SK-N-SH treated with all-trans-retinoic acid at 6 μM for 48 hours (cell line): ENCODE measurements at regions not wholly inside any gene's neighbourhood (a gene's known extent, or its start where the extent isn't known, plus 50 kb on each side); places are given as distances from the start of the nearest gene placed in this dataset.
"Not testable (repeated sequence)": the region's sequence is repeated elsewhere in the genome, so short reads cannot be mapped to it uniquely, and the experiment has no call there.

Experiments used
- ATAC-seq: fragments of 200-7000 bp; cut with Tn5 transposase; 3 replicates; pipeline ENCODE4 v1.9.1; 2020; ENCODE audit warnings: mild to moderate bottlenecking, moderate library complexity
- BACH2 ChIP-seq: fragments of 250-450 bp; sonication (Bioruptor Pico); IDR thresholded peaks from 2 replicates; pipeline ENCODE4 v1.9.0; 2021; ENCODE audit warnings: mild to moderate bottlenecking, borderline replicate concordance
- CSDC2 ChIP-seq: fragments of 250-450 bp; sonication (Bioruptor Pico); IDR thresholded peaks from 2 replicates; pipeline ENCODE4 v1.5.0; 2020; ENCODE audit warnings: mild to moderate bottlenecking, moderate library complexity
- ESRRG ChIP-seq: fragments of 250-450 bp; sonication (Bioruptor Pico); IDR thresholded peaks from 2 replicates; pipeline ENCODE4 v1.6.1; 2021; ENCODE audit warnings: mild to moderate bottlenecking
- ISL1 ChIP-seq: fragments of 250-450 bp; sonication (Bioruptor Pico); IDR thresholded peaks from 2 replicates; pipeline ENCODE4 v2.1.2; 2022; ENCODE audit warnings: mild to moderate bottlenecking, moderate library complexity
- OSR1 ChIP-seq: fragments of 250-450 bp; sonication (Bioruptor Pico); IDR thresholded peaks from 2 replicates; pipeline ENCODE4 v1.8.0; 2022; ENCODE audit warnings: moderate library complexity, mild to moderate bottlenecking, inconsistent platforms
- POU6F1 ChIP-seq: fragments of 250-450 bp; sonication (Bioruptor Pico); IDR thresholded peaks from 2 replicates; pipeline ENCODE4 v1.8.0; 2021; ENCODE audit warnings: low read depth, mild to moderate bottlenecking, moderate library complexity, borderline replicate concordance
- PPARA ChIP-seq: fragments of 250-450 bp; sonication (Bioruptor Pico); IDR thresholded peaks from 2 replicates; pipeline ENCODE4 v1.5.0; 2020; ENCODE audit warnings: mild to moderate bottlenecking, borderline replicate concordance
- RARB ChIP-seq: fragments of 250-450 bp; sonication (Bioruptor Pico); IDR thresholded peaks from 2 replicates; pipeline ENCODE4 v1.8.0; 2021; ENCODE audit warnings: mild to moderate bottlenecking, moderate library complexity
- TCF4 ChIP-seq: fragments of 250-450 bp; sonication (Bioruptor Pico); IDR thresholded peaks from 2 replicates; pipeline ENCODE4 v1.8.0; 2021; ENCODE audit warnings: mild to moderate bottlenecking, moderate library complexity, borderline replicate concordance
- TOX ChIP-seq: fragments of 250-450 bp; sonication (Bioruptor Pico); IDR thresholded peaks from 2 replicates; pipeline ENCODE4 v1.8.0; 2021; ENCODE audit warnings: mild to moderate bottlenecking, moderate library complexity, borderline replicate concordance
- TSHZ2 ChIP-seq: fragments of 250-450 bp; sonication (Bioruptor Pico); IDR thresholded peaks from 2 replicates; pipeline ENCODE4 v1.5.0; 2020; ENCODE audit warnings: mild to moderate bottlenecking, moderate library complexity
- ZC3H10 ChIP-seq: fragments of 250-450 bp; sonication (Bioruptor Pico); IDR thresholded peaks from 2 replicates; pipeline ENCODE4 v1.5.1; 2021; ENCODE audit warnings: mild to moderate bottlenecking, moderate library complexity
- ZFP3 ChIP-seq: fragments of 250-450 bp; sonication (Bioruptor Pico); IDR thresholded peaks from 2 replicates; pipeline ENCODE4 v1.5.0; 2020; ENCODE audit warnings: mild to moderate bottlenecking, moderate library complexity
- ZFP30 ChIP-seq: fragments of 450-650 bp; formaldehyde crosslinking; IDR thresholded peaks from 2 replicates; pipeline ENCODE4 v1.5.0; 2022; ENCODE audit warnings: mild to moderate bottlenecking, moderate library complexity
- ZNF565 ChIP-seq: fragments of 450-650 bp; formaldehyde crosslinking; conservative IDR thresholded peaks from 2 replicates; pipeline ENCODE4 v1.5.0; 2020; ENCODE audit warnings: low read depth, mild to moderate bottlenecking, moderate library complexity
- ZNF70 ChIP-seq: fragments of 450-650 bp; formaldehyde crosslinking; IDR thresholded peaks from 2 replicates; pipeline ENCODE4 v1.5.0; 2020; ENCODE audit warnings: mild to moderate bottlenecking, moderate library complexity
- TF ChIP-seq, protein P1 (sequence below): fragments of 250-450 bp; sonication (Bioruptor Pico); IDR thresholded peaks from 2 replicates; pipeline ENCODE4 v1.5.1; 2020; ENCODE audit warnings: low read depth, mild to moderate bottlenecking, moderate library complexity

DNA sequence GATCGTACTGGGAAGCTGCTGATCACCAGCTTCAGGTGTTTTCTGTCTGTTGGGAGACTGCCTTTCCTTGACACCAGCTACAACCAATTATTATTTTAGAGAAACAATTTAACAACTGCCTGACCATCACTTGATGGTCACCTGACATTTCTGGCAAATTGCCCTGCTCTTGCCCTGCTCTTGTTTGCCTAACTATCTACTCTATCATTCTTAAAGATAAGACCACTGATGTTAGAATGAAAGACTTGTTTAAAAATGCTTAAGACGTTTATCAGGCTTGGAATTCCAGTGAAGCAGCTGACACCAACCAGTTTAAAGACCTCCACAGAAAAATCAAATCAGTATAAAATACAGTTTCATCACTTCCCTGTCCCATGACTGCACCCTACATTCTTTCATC is 423.3 kb upstream of the CAMK1G start:
- ATAC-seq, result no peak
- no peak for TF ChIP-seq RARB (CRISPR knock-in tag)
- TF ChIP-seq CSDC2 (CRISPR knock-in tag), result no peak
- TF ChIP-seq PPARA (CRISPR knock-in tag), result no peak
- TF ChIP-seq ZNF70 (CRISPR knock-in tag), result no peak
- TF ChIP-seq ZC3H10 (CRISPR knock-in tag), result no peak
- TF ChIP-seq ISL1 (CRISPR knock-in tag), result no peak
- TF ChIP-seq, protein P1, sequence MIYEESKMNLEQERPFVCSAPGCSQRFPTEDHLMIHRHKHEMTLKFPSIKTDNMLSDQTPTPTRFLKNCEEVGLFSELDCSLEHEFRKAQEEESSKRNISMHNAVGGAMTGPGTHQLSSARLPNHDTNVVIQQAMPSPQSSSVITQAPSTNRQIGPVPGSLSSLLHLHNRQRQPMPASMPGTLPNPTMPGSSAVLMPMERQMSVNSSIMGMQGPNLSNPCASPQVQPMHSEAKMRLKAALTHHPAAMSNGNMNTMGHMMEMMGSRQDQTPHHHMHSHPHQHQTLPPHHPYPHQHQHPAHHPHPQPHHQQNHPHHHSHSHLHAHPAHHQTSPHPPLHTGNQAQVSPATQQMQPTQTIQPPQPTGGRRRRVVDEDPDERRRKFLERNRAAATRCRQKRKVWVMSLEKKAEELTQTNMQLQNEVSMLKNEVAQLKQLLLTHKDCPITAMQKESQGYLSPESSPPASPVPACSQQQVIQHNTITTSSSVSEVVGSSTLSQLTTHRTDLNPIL (CRISPR knock-in tag), result no peak
- no peak for TF ChIP-seq ZFP30 (CRISPR knock-in tag)
- no peak for TF ChIP-seq ESRRG
- TF ChIP-seq ZNF565, result no peak
- TF ChIP-seq TCF4 (CRISPR knock-in tag), result no peak
- no peak for TF ChIP-seq TSHZ2 (CRISPR knock-in tag)

DNA sequence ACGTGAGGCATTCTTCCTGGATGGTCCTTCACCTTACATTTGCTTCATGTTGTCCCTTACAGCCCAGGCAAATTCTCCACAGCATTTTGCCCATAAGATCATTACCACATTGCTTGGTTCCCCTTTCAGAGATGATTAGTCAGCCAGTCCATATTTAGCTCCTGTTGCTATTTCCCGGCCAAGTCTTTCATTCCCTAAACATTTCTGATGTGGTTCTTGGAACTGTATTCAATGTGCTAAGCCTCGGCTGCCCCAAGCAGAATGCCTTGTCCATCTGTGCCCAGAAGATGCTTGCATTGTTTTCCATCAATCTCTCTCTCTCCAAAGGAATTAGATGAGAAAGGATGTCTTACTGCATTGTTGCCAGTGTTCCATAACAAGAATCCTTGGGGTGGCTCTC is 420.9 kb upstream of the CAMK1G start:
- ATAC-seq, result peak; percentile 88
- TF ChIP-seq ZFP30 (CRISPR knock-in tag), result no peak
- no peak for TF ChIP-seq BACH2 (CRISPR knock-in tag)
- TF ChIP-seq POU6F1 (CRISPR knock-in tag), result no peak
- TF ChIP-seq ZNF565, result no peak
- no peak for TF ChIP-seq TCF4 (CRISPR knock-in tag)
- no peak for TF ChIP-seq ZNF70 (CRISPR knock-in tag)
- TF ChIP-seq, protein P1 (CRISPR knock-in tag), result no peak

DNA sequence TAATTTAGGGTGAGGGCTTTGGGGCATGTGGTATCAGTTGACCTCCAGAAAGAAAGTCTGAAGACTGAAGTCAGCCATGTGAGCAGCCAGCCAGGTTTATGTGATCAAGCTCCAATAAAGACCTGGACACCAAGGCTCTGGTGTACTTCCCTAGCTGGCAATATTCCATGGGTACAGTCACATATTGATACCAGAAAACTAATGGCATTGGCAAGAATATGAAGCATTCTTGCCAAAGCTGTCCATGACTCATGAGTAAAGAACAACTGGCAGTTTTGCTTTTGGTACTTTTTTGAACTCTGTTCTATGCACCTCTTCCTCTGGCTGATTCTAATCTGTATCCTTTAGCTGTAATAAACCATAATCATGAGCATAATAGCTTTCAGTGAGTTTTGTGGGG is 415.3 kb upstream of the CAMK1G start:
- peak; percentile 89 for ATAC-seq
- no peak for TF ChIP-seq PPARA (CRISPR knock-in tag)
- peak; percentile 78; the same call in 1 of the 2 replicates for TF ChIP-seq RARB (CRISPR knock-in tag)
- TF ChIP-seq ZFP3 (CRISPR knock-in tag), result no peak
- TF ChIP-seq TOX (CRISPR knock-in tag), result 0 out of 2 replicates have a peak, but pooled peaks have one; percentile 62
- no peak for TF ChIP-seq ZNF565

DNA sequence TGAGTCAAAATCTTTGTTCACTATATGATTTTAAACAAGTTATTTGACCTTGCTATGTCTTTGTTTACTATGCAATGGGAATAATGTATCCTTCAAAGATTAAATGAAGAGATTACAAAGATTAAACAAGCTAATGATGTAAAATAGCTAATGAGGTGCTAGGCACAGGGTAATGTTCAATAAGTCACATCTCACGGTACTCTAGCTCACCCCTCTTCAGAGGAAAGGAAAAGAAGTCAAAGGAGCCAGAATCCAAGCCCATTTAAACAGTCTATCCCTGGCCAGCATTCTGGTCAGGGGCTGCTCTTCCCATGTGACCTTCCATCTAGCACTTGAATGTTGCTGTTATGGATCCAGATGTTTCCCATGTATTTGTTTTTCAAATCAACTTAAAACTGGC is 412.4 kb upstream of the CAMK1G start:
- no peak for ATAC-seq
- TF ChIP-seq BACH2 (CRISPR knock-in tag), result no peak

GRCh38 chr1:209172286-209172685 is 411.2 kb upstream of the CAMK1G start:
- no peak for ATAC-seq

GRCh38 chr1:209172792-209173542 is 410.5 kb upstream of the CAMK1G start:
- ATAC-seq, result not testable (repeated sequence)

More at GRCh38 chr1:209172286-209172685, 411.2 kb upstream of the CAMK1G start:
- TF ChIP-seq OSR1 (CRISPR knock-in tag), result no peak
- no peak for TF ChIP-seq BACH2 (CRISPR knock-in tag)
- TF ChIP-seq ZNF70 (CRISPR knock-in tag), result no peak
- no peak for TF ChIP-seq CSDC2 (CRISPR knock-in tag)
- TF ChIP-seq, protein P1 (CRISPR knock-in tag), result no peak
- no peak for TF ChIP-seq ESRRG
- TF ChIP-seq TCF4 (CRISPR knock-in tag), result no peak

- not testable (repeated sequence) for ATAC-seq
Measured at GRCh38 chr1:209173796-209174195, 409.7 kb upstream of the CAMK1G start.
